Retinal pigment epithelial cell (primary cell): ENCODE measurements at regions not wholly inside any gene's neighbourhood (a gene's known extent, or its start where the extent isn't known, plus 50 kb on each side); places are given as distances from the start of the nearest gene placed in this dataset.
A peak's percentile ranks its signal among the peaks of the same experiment; 100 is the strongest.

ENCODE experiments used
- DNase-seq: peaks from one replicate; pipeline ENCODE4 v3.0.0-alpha.2; 2010; ENCODE audit warnings: low read depth
- H3K4me3 ChIP-seq: 2 replicates; pipeline ENCODE4 v1.5.1; 2011; ENCODE audit warnings: mild to moderate bottlenecking, low read length, control low read depth, moderate library complexity
- CTCF ChIP-seq: conservative IDR thresholded peaks from 2 replicates; pipeline ENCODE4 v1.5.1; 2011; ENCODE audit warnings: low read depth, low read length, control low read depth, inconsistent platforms

GRCh38 chr18:41600693-41601391, 354.2 kb upstream of the PIK3C3 start:
- no peak overlapping the region for H3K4me3 ChIP-seq

GRCh38 chr18:41599466-41599865, 355.6 kb upstream of the PIK3C3 start:
- no peak overlapping the region for H3K4me3 ChIP-seq
- no peak for DNase-seq
- no peak for TF ChIP-seq CTCF

More at GRCh38 chr18:41600693-41601391, 354.2 kb upstream of the PIK3C3 start:
- no peak for TF ChIP-seq CTCF
- no peak for DNase-seq

- H3K4me3 ChIP-seq: no peak overlapping the region
- no peak for TF ChIP-seq CTCF
- no peak for DNase-seq
Observed at GRCh38 chr18:41594582-41594981, 360.5 kb upstream of the PIK3C3 start.

- H3K4me3 ChIP-seq: no peak overlapping the region
- TF ChIP-seq CTCF: no peak
- peak; percentile 84 for DNase-seq
Observed at GRCh38 chr18:41593171-41593675, 361.8 kb upstream of the PIK3C3 start.

GRCh38 chr18:41587976-41588375, 367.1 kb upstream of the PIK3C3 start:
- TF ChIP-seq CTCF: no peak
- no peak for DNase-seq
- no peak overlapping the region for H3K4me3 ChIP-seq

- no peak for TF ChIP-seq CTCF
- H3K4me3 ChIP-seq: no peak overlapping the region
- no peak for DNase-seq
Observed at GRCh38 chr18:41585512-41585911, 369.5 kb upstream of the PIK3C3 start.

GRCh38 chr18:41579185-41579584, 375.8 kb upstream of the PIK3C3 start:
- no peak for DNase-seq
- H3K4me3 ChIP-seq: no peak overlapping the region
- TF ChIP-seq CTCF: no peak
